SW480 (cell line): ENCODE measurements at regions not wholly inside any gene's neighbourhood (a gene's known extent, or its start where the extent isn't known, plus 50 kb on each side); places are given as distances from the start of the nearest gene placed in this dataset.
A peak's percentile ranks its signal among the peaks of the same experiment; 100 is the strongest.

Experiments
- DNase-seq: peaks from one replicate; pipeline ENCODE4 v3.0.0-alpha.2; 2016; ENCODE audit warnings: low spot score

GRCh38 chr3:127033171-127033570 is 50.3 kb downstream of the PLXNA1 start:
- DNase-seq = no peak

- DNase-seq = no peak
Observed at GRCh38 chr3:127033786-127034185, 50.9 kb downstream of the PLXNA1 start.

GRCh38 chr3:127034195-127034989 is 51.5 kb downstream of the PLXNA1 start:
- DNase-seq = no peak

- DNase-seq = no peak
Observed at GRCh38 chr3:127034990-127035652, 52.2 kb downstream of the PLXNA1 start.

- DNase-seq = no peak
Observed at GRCh38 chr3:127035677-127036076, 52.8 kb downstream of the PLXNA1 start.

- peak; percentile 56 for DNase-seq
Observed at GRCh38 chr3:127036209-127037020, 53.5 kb downstream of the PLXNA1 start.

GRCh38 chr3:127037021-127037400 is 54.1 kb downstream of the PLXNA1 start:
- DNase-seq = no peak

GRCh38 chr3:127037418-127037841 is 54.5 kb downstream of the PLXNA1 start:
- no peak for DNase-seq

- DNase-seq = no peak
Observed at GRCh38 chr3:127037971-127038446, 55.1 kb downstream of the PLXNA1 start.

GRCh38 chr3:127038466-127038865 is 55.6 kb downstream of the PLXNA1 start:
- DNase-seq = no peak

GRCh38 chr3:127038923-127039581 is 56.1 kb downstream of the PLXNA1 start:
- no peak for DNase-seq

- no peak for DNase-seq
Observed at GRCh38 chr3:127039719-127040118, 56.8 kb downstream of the PLXNA1 start.

GRCh38 chr3:127040216-127040615 is 57.3 kb downstream of the PLXNA1 start:
- DNase-seq = no peak

- no peak for DNase-seq
Observed at GRCh38 chr3:127041264-127041820, 58.4 kb downstream of the PLXNA1 start.

GRCh38 chr3:127041933-127042332 is 59.0 kb downstream of the PLXNA1 start:
- no peak for DNase-seq

GRCh38 chr3:127042634-127043033 is 59.7 kb downstream of the PLXNA1 start:
- no peak for DNase-seq

GRCh38 chr3:127043041-127043641 is 60.2 kb downstream of the PLXNA1 start:
- peak; percentile 42 for DNase-seq

GRCh38 chr3:127043731-127044510 is 61.0 kb downstream of the PLXNA1 start:
- DNase-seq = no peak

- DNase-seq = peak; percentile 63
Observed at GRCh38 chr3:127044996-127045395, 62.1 kb downstream of the PLXNA1 start.

GRCh38 chr3:127045435-127046045 is 62.6 kb downstream of the PLXNA1 start:
- no peak for DNase-seq
